Nucleus accumbens (tissue), 56 donors: ENCODE measurements at regions not wholly inside any gene's neighbourhood (a gene's known extent, or its start where the extent isn't known, plus 50 kb on each side); places are given as distances from the start of the nearest gene placed in this dataset.
"Not testable (repeated sequence)": the region's sequence is repeated elsewhere in the genome, so short reads cannot be mapped to it uniquely, and the experiment has no call there.

Experiments used
- DNase-seq, 56 donors: peaks; one replicate each; lab custom pipeline; 2025; lab: John Stamatoyannopoulos, UW

DNA sequence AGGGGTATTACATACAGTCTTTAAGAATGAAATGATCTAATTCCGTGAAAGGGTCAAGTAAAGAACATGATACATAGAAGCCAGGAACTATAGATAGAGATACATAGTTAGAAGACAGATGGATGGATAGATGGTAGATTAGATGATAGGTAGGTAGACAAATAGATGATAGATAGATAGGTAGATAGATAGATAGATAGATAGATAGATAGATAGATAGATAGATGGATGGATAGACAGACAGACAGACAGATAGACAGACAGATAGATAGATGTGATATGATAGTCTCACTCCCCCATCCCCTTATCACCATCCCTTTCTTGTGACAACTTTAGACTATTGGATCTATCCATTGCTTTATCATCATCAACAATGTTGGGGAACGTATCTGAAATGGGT lies 448.2 kb downstream of the METTL4 start:
- no peak for DNase-seq

DNA sequence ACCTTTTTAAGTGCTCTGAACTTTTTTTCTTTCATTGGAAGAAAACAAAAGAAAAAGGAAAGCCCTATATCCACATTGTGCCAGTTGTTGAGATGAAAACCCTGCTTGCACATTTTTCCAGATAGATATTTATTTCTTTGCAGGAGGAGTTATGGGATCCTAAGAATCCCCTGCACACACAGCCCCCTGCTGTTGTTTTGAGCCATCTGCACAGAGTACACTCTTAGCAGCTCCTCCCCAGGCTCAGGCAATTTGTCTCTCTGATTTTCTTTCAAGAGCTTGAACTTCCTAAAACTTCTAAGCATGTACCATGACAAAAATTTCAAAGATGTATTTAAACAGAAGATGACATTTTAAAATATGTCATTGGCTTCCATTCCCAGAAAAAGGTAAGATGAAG lies 436.9 kb downstream of the METTL4 start:
- no peak for DNase-seq

DNA sequence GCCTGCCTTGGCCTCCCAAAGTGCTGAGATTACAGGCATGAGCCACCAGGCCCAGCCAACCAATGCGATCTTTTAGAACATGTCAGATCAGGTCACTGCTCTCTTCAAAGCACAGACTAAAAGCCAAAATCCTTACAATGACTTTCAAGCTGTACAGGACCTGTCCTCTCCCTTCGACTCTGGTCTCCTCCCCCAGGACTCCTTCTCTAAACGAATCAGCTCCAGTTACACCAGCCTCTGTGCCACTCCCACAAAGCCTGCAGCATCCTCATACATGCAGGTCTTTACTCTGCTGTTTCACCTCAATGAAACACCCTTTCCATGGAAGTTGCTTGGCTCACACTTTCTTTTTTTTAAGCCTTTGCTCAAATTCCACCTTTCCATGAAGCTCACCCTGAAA lies 436.0 kb downstream of the METTL4 start:
- no peak for DNase-seq

DNA sequence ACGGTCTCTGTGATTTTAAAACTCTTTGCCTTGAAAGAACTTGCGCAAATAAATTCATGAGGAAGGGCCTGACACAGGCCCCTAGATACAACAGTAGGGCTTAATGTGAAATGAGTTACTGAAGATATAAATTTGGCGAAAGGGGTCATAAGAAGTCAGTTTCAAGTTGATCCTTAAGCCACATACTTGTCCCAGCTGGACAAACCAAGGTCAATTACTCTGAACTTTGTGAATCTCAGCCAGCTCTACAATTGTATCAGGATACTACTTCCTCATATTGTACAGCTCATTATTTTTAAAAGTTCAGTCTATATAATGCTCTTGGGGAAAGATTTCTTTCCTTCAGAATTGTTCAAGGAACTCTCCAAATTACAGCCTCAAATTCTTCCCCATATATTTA lies 432.8 kb downstream of the METTL4 start:
- no peak for DNase-seq

DNA sequence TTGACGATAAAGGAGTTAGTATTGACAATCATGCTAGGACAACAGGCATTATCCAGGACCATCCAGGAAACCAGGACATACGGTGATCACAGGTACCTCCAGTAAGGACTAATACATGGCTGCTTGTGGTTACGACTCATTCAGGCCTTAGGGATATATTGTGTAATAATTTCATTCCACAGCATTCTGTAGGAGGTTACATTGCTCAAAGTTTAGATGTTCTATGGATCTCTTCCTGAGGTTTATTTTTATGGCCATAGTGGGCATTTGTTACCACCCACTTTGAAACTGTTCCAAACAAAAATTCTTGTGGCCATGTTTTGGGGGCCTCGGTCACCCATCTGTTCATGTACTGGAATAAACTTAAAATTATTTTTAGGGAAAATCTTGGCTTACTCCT lies 431.6 kb downstream of the METTL4 start:
- DNase-seq: no peak

DNA sequence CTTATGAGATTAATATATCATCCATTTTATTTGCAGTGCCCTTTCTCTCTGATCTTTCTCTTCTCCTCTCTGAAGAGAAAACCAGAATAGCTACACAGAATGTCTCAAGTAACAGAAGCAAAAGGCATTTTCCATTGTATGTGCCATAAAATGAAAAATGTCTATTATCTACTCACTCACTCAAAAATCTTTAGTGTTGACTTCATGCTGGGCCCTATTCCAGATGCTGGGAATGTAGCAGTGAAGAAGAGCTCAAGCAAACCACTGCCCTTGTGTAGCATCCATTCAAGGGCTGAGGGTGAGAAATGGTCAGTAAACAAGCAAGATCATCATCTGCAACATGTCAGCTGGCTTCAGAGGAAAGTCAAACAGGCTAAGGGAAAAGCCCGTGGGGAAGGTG lies 427.7 kb downstream of the METTL4 start:
- no peak for DNase-seq

DNA sequence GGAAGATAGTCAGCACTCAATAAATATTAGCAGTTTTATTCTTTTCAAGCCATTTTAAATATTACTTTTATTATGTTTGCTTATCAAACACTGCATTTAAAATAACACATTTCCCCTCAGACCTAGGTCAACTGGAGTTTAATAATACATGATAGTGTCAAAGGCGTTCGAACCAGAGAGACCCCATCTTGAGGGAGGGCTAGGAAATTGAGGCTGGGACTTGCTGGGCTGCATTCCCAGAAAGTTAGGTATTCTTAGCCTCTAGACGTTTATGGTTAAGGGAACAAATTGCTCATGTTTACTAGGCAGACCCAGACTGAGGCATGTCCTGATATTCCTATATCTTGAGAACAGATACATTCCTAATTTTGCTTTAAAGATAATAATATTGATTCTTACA lies 426.5 kb downstream of the METTL4 start:
- no peak for DNase-seq

DNA sequence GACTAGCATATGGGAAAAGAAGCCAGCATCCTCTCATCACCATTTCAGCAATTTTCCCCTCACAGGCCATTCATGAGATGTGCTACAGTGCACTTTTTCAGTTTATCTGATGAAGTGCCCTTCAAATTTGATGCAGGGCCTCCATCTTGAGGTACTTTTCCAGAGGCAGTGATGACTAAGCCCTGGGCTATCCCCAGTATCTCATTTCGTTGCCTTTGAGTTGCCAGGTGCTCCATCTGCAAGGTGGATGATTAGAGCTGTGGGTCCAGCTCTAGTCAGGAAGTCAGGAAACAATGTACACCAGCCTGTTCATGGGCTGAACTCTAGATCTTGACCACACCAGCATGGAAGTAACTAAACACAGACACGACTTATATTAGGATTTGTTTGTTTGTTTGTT lies 425.2 kb downstream of the METTL4 start:
- DNase-seq: no peak

DNA sequence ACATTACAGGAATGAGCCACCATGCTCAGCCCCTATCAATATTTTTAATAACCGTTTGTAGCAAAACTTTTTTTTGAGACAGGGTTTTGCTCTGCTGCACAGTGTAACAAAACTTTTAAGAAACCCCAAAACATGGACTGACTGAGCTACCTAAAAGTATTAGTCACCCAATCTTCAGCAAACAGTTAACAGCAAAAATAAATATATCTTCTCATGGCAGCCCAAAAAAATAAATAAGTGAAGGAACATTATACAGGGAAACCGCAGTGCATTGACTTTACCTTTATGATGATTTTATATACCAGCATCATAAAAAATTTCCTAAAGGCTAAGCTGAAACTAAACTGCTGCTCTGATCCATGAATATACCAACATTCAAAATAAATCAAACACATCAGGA lies 424.6 kb downstream of the METTL4 start:
- DNase-seq: no peak

DNA sequence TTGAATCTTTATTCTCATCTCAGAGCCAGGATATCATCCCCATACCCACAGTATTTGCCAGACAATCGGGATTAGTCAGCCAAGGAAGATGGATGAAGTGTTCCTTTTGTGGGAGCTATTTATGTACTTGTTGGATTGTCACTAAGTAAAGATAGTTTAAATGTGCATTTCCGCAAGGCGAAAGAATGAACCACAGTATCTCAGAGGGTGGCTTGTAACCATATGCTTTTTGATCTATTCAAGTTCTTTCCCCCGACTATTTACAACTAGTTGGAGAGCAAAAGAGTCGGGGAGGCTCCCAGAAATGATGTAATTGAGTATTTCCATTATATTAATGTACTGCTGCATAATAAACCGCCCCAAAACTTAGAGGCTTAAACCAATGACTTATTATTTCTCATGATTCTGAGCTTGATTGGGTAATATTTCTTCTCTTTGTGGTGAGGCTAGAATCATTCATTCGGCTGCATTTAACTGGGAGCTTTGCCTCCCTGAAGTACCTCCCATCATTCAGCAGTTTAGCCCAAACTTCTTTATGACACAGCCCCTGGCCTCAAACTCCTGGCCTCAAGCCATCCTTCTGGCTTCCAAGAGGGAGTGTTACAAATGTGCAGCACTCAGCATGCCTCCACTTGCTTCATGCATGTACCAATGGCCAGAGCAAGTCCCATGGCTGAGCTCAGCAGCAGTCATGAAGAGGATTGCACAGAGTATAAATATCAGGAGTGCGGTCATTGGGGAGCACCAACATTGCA lies 423.7 kb downstream of the METTL4 start:
- DNase-seq: no peak

DNA sequence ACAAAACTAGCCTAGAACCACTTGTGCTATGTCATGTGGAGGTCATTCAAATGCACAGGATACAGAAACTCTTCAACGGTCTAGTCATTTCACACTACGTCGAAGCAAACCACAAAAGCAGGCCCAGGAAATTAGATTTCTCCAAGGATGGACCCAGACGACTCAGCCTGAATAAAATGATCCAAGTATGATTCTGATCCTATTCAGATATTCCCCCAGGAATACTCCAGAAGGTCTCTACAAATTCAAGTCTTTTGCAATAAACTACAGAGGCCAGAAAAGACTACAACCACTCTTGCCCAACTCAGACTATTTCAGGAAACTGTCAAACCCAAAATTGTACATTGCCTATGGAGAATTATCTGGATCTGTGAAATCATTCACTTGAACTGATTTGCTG lies 422.5 kb downstream of the METTL4 start:
- no peak for DNase-seq

DNA sequence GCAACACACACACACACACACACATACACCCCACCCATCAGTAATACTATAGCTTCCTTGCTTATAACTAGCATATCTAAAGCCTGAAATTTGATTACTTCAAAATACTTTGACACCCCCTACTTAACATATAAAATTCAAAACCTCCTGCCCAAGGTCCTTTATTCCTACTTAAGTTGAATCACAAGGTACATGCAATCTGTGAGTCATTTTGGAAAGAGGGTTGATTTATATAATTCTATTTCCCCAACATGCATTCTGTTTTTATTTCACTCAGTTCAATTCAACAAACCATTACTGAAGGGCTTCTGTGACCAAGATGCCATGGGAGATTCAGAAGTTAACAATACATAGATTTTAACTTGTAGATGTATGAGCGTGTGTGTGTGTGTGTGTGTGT lies 420.7 kb downstream of the METTL4 start:
- DNase-seq: no peak

DNA sequence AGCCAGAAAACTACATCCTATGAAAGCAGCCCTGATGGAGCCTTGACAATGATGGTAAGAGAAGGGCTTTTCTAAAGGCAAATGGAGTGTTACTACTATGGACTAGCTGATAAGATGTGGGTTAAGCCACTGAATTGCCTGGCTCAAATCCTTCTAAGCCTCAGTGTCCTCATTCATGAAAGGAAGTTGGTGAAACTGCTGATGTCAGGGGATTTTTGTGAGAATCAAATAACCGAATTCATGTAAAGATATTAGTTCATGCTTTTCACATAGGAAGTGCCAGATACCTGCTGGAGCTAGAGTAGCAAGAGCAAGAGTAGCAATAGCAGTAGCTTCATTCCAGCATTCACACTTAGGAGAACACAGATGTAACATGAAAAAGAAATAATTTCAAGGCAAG lies 417.0 kb downstream of the METTL4 start:
- no peak for DNase-seq

DNA sequence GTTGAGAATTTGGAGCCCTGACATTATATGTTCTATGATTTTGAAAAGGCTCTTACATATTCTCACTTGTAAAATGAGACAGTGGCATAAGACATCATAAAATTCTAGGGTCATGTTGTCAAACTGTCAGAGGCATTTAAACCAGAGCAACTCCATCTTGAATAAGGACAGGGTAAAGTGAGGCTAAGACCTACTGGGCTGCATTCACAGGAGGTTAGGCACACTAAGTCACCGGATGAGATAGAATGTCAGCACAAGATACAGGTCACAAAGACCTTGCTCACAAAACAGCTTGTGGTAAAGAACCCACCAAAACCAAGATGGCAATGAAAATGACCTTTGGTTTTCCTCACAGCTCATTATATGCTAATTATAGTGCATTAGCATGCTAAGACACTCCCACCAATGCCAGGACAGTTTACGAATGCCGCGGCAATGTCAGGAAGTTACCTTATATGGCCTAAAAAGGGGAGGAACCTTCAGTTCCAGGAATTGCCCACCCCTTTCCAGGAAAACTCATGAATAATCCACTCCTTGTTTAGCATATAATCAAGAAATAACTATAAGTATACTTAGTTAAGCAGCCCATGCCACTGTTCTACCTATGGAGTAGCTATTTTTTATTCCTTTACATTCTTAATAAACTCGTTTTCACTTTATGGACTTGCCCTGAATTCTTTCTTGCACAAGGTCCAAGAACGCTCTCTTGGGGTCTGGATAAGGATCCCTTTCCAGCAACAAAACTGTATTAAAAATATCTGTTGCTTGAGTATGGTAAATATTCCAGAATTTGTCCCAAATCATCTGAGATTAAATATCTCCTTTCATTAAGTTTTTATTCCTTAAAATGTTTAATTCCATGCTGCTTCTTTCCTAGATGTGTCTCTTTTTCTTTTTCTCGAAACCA lies 406.4 kb downstream of the METTL4 start:
- DNase-seq: no peak

DNA sequence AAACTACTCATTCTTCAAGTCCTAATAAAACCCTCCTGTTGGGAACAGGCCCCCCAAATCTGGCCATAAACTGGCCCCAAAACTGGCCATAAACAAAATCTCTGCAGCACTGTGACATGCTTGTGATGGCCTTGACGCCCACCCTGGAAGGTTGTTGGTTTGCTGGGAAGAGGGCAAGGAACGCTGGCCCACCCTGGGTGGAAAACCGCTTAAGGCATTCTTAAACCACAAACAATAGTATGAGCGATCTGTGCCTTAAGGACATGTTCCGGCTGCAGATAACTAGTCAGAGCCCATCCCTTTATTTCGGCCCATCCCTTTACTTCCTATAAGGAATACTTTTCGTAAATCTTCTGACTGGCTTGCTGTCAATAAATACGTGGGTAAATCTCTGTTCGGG lies 404.4 kb downstream of the METTL4 start:
- not testable (repeated sequence) for DNase-seq

DNA sequence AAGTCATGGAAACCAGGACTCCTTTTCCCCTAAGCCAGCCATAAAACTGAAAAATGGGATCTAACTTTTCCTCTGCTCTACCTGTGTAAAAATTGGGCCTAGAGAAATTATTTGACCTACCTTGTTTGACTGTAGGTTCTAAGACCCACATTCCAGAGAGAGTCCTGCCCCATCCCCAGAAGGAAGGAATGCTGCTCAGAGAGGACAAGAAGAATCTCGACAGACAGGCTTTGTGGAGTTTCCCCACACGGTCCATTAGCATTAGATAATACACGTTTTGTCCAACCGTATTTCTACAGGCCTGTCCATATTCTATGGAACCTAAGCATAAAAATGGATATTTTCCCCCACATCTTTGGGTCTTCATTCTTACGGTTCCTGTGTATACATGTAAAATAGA lies 403.3 kb downstream of the METTL4 start:
- DNase-seq: no peak

DNA sequence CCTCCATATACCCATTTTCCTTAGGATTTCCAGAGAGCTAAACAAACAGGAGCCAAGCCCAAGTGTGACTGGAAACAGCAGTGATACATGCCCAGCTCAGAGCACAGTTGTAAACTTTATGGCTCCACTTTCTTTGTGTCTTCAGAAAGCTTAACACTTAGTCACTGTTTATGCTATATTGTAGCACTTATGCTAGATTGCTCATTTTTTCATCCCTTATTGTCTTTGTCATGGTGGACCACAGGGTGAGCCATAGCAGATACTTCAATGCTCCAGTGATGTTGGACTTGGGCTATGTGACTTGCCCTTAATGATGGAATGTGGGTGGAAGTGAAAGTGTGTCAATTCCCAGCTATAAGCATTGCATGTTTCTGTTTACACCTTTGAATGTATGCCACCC lies 401.6 kb downstream of the METTL4 start:
- DNase-seq: no peak

DNA sequence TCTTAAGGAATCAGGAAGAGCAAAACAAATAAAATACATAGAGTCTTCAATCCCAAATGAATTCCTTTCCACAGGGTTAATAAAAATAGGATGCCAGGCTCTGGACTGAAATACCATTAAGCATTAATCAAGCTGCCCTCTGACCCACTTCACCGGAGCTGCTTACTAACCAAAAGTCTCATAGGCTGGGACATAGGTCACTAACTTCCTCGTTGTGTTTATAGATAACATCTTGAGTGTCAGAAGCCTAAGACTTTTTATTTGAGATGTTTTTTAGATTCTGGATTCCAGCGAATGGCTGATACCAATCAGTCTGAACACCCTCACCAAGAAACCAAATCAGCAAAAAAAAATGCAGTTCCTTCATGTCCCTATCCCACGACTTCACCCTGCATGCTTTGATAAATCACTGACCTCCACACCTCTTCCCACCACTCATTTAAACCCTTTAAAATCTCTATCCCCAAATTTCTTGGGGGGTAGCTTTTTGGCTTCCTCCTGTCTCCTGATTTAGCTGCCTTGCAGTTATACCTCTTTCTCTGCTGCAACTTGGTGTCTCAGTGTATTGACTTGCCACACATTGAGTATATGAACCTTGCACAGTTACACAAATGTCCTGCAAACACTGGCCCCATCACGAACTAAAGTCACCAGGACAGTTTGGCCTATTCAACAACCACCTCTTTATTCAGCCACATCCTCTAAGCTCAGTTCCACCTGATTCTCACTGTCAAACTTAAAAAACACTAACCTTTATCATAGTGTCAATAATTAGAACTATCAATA lies 399.3 kb downstream of the METTL4 start:
- DNase-seq: no peak

DNA sequence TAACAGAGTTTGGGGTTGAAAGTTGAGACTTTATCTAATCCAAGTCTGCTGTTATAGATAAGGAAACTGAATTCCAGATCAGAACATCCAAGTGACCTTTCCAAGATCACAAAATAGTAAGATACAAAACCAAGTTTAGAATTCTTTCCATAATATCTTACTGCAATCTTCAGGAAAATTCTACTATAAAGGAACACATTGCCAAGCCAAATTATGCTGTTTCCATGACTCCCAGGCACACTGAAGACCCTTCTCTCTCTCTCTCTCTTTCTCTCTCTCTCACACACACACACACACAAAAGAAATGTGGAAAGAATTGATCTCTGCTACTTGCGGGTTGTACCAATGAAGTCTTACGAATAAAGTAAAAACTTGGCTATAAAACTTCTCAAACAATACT lies 398.4 kb downstream of the METTL4 start:
- DNase-seq: no peak

DNA sequence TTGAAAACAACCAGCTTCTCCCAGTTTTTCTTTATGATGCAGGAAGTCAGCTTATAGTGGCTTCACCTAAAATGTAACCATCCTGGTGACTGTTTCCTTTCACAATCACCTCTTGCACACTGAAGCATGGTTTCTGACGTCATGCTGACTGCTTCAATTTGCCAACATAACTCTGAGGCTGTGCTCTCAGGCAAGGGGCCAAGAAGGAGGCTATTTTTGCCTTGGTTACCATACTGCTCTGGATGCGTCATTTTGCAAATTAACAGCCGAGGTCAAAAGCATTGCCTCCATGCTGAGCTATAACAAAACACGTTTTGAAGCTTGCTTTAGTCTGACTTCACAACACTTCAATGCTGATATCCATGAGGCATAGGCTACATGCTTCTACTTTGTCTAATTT lies 397.8 kb downstream of the METTL4 start:
- DNase-seq: peak in 2 of 56 donors; percentile 2 to 3

DNA sequence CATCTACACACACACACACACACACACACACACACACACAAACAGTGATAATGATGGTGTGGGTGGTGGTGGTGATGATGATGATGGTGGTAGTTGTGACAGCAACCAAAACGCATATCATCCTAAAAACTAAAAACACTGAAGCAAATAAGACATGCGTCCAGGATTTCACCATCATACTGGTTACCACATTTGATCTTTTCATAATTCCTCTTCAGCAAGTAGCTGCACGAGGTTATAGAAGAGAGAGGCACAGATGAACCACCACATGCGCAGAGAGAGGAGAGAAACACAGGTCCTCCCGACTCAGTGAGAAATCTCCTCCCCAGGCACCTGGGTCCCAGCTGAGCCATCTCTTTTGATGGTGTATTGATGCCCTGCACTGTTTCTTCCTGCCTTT lies 393.3 kb downstream of the METTL4 start:
- DNase-seq: no peak
